NCI-H524 treated with DMSO at 0.1 percent for 48 hours (cell line): ENCODE measurements at regions not wholly inside any gene's neighbourhood (a gene's known extent, or its start where the extent isn't known, plus 50 kb on each side); places are given as distances from the start of the nearest gene placed in this dataset.
"Not testable (repeated sequence)": the region's sequence is repeated elsewhere in the genome, so short reads cannot be mapped to it uniquely, and the experiment has no call there.

Source experiments
- DNase-seq: peaks from one replicate; lab custom pipeline; 2025; lab: John Stamatoyannopoulos, UW

DNA sequence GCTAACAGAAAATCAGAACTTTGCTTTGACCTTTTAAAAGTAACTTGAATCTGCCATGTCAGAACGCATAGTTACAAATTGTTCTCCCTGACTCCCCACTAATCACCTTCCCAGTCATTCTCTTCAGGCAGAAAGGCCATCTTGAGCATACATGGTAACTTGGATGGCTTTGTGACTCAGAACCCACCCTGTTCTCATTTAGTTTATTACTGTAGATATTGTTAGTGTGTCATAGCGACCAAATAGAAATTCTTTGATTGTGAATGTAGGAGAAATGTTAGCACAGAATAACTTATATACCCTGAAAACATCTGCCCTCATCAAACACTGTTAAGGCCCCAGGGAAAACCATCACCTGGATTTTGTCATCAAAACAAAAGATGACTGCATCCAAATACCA, 382.0 kb downstream of the MAGEB5 start:
- DNase-seq = no peak

DNA sequence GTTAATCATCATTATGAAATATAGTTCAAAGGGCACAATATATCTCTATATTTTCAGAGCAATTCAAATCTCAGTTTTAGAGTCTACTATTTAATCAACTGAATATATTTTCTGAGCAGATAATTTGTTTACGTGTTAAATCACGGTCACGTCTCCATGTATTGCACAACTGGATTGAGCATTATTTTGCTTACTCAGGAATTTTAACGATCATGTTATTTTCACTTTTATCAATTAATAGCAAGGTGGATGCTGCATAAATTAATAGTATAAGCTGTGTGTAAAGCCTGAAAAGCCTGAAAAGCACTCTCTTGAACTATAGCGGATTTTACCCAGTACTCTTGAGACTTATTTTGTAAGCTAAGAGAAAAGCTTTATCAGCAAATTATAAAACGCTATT, 374.9 kb downstream of the MAGEB5 start:
- DNase-seq = no peak

DNA sequence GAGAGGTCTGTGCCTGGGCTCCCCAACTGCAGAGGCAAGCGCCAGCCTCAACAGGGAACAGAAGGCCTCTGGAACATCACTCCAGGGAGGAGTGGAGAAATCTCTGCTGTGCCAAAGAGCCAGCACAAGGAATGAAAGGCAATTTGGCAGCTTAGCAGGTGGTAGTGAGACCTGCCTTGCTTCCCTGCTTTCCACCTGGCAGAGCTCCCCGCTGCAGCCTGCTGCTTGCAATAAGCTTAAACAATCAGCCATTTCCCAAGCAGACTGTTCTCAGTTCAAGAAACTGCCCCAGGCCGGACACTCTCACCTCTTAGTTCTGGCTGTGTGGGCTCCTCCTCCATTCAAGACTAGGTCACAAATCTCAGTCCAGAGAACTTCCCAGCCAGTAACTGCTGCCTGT, 370.6 kb downstream of the MAGEB5 start:
- DNase-seq = no peak

DNA sequence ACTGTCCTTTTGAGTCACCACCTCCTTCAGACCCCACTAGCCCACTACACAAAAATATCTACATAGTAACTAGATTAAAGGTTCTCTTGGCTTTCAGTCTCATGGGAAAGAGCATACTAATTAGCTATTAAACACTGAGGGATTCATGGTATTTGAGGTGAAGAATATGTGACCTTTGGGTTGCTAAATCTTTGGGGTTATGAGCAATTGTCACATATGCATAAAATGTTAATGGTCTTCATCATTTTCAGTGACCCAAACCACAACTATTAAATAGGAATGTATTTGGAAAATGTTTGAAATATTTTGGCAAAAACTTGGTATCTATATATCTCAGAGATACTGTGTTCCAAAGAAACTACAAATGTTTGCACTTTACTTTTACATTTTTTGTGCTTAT, 365.1 kb downstream of the MAGEB5 start:
- DNase-seq = no peak

DNA sequence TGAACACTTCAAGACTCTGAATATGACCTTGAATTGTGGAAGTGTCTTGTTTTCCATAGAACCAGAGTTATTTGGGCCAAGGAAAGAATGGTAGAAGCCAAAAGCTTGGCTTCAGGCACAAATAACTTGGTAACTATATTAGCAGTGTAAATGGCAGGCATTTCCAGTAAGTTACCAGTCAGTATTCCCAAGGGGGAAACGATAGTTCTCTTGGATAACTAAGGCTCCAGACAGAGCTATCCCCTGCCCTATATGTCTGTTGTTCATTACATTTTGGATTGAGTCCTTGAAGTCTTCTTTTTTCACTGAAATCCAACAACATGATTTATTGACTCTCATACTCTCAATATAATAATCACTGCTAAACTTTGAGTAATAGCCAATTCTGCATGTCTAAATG, 364.1 kb downstream of the MAGEB5 start:
- DNase-seq = no peak

DNA sequence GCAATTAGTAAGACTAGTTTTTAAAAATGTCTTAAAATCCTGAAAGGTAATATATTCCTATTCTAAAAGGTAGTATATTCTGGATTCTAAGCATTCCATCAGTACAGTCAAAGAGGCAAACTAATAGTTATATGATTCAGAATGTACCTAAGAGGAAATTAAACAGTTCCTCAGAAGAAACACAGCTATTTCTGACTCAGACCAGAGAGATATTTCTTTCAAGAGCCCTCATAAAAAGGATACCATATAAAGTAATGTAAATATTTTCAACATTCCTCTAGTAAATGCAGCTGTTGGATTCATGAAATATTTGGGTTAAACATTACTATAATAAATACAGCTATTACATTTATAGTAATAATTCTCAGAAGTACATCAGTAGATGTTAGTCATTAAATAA, 358.3 kb downstream of the MAGEB5 start:
- no peak for DNase-seq

DNA sequence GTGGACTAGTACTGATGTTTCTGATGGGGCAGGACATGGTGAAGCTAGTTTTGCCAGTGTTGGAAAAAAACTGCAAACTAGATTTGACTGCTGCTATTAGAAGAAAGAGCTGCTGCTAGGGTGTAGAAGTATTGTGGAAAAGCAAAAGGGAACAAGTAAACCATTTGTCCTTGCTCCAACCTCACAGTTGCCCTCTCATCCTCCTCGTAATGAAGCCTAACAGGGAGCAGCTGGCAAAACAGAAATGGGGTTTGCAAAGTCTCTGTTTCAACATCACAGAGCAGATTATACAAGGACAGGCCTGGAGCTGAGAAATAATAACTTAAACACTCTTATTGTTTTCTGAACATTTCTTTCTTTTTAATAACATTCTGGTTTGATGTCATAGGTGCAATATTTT, 346.2 kb downstream of the MAGEB5 start:
- no peak for DNase-seq

DNA sequence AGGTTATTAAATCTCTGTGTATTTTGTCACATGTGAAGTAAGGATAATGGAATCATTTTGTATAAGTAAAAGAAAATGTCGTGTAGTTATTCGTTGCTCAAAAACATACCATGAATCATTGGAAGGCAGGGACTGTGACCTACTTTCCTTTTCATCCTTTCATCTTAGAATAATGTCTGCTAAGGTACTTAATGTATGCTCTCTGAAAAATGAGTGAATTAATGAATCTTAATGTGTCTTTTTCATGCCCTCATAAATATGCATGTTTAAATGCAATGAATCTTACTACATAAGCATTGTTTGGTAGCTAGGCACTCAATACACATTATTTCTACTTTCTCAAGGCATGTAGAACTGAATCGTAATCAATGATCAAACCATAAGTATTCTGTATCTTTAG, 343.9 kb downstream of the MAGEB5 start:
- DNase-seq = no peak

DNA sequence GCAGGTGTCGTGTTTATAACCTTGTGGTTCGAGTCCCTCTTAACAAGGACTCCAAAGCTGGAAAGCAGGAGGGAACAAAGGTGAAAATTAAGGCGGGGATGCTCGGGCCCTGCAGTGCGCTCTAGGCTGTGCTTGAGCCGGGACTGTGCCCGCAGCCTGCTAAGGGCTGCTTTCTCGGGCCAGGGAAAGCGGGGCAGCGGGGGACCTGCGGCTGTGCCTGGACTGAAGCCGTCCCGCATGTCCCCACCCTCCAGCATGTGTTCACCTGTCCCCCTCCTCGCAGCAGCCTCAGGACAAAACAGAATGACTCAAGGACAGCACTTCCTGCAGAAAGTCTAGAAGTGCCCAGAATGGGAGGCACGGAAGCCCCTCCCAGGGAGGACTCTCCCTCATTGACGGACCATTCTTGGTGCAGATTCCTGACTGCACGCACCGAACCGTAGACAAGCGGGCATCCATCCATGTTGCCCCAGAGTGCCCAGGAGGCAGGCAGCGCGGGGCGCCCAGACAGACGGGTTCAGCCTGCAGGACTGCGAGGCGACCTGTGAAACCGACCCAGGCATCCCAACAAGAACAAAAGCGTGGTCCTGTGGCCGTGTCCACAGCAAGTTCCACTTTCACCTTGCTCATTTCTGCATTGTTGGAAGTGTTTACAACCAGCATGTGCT, 342.9 kb downstream of the MAGEB5 start:
- DNase-seq = no peak

DNA sequence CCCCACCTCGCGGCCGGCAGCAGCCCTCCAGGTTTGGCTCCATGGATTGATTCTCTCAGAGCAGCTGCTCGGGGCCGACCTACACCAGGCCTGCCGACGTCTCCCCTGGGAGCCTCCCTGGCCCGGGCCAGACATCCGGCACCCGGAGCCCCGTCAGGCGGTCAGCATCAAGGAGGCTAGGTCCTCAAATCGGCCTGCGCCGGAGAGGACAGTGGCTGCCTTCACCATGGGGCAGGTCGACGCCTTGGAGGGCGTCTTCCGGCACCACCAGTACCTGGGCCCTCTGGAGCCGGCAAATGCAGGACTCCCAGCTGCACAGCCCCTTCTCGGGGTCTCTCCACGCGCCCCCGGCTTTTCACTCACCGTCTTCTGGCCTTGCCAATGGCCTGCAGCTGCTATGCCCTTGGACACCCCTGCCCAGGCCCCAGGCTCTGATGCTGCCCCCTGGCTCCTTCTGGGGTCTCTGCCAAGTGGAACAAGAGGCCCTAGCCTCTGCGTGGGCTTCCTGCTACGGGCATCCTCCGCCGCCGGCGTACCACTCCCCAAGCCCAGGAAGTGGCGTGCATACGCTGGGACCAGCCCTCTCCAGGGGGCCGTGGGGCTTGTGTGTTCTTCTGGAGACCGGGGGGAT, 341.8 kb downstream of the MAGEB5 start:
- DNase-seq = peak; percentile 62

DNA sequence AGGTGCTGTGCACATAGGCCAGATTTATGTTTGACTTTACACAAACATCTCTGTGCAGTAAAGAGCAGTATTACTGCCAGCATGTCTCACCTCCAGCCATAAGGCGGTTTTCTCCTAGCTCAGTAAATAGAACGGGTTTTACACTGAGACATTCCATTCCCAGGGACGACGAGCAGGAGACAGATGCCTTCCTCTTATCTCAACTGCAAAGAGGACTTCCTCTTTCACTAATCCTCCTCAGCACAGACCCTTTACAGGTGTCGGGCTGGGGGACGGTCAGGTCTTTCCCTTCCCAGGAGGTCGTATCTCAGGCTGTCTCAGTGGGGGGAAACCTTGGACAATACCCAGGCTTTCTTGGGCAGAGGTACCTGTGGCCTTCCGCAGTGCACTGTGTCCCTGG, 309.8 kb downstream of the MAGEB5 start:
- DNase-seq = peak; percentile 65

DNA sequence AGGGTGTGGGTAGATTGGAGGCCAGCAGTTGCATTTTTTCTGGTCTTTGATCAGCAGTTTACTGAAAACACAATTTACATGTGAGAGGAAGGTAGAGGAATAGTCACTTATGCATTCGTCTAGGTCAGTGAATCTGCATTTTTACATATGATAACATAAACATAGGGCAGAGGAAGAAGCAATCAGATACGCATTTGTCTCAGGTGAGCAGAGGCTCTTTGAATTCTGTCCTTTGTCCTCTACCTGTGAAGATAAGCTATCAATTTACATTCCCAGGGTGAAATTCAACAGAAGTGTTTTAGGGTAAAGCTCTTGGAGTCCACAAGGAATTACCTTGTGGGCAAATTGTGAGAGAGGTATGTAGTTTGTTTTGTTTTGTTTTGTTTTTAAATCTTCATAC, 306.5 kb downstream of the MAGEB5 start:
- DNase-seq = no peak

DNA sequence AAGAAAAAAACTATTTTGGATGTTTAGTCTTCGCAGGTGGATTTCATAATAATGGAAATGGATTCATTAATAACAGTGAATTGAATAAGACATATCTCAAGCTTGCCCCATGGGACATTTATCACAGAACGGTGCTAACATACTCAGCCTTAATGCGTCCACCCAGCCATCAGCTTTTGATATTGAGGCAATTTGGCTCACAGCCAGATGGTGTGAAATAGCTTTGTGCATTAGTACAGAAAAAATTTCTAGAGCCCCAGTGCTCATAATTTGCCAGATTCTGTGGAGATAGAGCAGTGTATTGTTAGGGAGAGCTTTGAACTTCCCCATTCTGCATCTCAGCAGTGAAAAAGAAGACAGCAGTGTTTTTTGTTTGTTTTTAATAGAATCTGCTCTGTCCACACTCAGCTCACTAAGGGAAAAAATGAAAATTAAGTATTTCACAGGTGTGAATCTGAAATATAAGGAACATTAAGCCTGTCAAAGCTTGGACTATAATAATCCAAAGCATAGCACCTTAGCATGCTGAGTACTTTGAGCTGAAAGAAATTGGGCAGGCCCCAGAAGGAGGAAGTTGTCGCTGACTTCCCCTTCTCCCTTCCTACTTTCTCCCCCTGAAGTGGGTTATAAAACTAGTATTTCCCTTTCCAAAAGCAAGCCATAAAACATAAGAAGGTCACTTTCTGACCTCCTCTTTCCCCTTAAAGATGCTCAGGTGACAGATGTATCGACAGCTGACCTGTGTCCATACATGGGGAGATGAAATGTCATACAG, 295.8 kb downstream of the MAGEB5 start:
- DNase-seq = no peak

DNA sequence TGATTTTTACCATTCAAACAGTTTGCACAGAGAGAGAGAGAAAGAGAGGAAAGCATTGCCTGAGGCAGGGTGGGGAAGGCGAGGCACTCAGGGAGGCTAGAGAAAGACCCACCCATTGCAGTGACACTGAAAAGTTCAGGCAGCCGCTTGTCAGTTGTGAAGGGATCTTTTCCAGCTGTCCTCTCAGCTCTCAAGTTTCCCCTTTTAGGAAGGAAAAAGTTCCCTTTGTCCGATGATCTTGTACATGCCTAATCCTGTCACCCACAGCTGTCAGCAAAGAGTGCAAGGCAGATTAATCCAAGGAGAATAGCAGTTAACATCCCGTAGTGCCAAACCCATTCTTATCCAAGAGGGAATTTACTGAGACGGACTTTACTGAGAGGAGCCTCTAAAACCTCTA, 255.0 kb downstream of the MAGEB5 start:
- DNase-seq = peak; percentile 75

DNA sequence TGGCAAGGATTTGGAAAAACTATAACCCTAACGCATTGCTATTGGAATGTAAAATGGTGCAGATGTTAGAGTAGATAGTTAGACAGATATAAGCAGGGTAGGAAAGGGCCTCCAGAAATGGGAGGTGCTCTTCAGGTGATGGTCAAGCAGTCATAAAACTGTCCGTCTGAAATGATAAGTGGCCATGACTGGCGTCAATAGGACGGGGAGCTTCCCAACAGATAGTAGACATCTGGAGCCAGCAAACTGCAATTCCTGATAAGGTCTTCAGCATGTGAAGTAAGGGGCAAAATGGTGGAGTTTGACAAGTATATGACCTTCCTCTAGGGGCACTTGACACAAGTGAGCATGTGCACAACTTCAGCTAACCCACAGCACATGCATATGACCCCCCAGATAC, 250.4 kb downstream of the MAGEB5 start:
- no peak for DNase-seq

DNA sequence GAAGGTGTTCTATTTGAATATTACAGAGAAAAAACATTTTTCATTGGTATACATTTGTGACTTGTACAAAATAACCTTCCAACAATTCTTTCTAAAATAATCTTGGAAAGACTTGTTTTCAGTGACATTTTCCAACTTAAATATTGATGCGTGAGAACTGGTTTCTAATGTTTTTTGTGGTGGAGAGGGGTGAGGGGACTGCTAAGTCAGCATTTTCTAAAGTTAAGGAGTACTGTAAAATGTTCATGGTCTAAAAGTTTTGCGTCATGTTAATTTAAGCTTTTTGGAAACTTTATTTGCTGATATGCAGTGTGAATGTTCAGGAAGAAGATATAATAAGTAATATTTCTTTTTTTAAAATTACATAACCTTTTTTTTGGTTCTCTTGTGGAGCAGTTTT, 229.3 kb downstream of the MAGEB5 start:
- no peak for DNase-seq

DNA sequence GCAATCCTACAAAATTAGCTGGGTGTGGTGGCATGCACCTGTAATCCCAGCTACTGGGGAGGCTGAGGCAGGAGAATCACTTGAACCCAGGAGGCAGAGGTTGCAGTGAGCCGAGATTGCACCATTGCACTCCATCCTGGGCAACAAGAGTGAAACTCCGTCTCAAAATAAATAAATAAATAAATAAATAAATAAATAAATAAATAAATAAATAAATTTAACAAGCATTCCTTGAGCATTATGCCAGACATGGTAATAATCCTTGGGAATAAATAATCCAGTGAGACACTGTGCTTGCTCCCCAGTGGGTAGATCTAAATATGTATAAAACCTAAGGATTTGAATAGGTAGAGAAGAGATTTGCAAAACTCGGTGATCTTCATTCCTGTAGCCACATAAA, 228.4 kb downstream of the MAGEB5 start:
- DNase-seq = not testable (repeated sequence)

DNA sequence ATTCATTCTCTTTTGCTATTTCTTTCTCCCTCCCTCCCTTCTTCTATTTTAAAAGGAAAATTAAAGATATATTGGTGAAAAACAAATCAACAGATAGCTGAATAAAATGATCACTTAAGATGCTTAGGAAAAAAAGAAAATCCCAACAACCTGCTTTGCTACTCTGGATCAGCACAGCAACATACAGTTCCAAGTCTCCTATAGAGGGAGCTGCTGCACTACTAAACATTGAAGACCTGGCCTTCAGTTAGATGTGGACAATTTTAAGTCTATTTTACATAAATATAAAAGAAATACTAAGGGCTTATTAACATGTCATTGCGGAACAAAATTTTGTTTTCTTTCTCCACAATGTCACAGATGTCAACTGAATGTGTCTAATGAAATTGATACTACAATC, 226.4 kb downstream of the MAGEB5 start:
- peak; percentile 26 for DNase-seq

DNA sequence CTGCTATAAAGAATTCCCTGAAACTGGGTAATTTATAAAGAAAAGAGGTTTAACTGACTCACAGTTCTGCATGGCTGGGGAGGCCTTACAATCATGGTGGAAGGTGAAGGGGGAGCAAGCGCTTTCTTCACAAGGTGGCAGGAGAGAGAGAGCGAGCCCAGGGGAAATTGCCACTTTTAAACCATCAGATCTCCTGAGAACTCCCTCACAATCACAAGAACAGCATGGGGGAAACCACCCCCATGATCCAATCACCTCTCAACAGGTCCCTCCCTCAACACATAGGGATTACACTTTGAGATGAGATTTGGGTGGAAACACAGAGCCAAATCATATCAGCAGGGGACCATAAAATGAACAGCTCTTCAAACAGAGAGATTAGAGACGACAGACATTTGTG, 198.6 kb downstream of the MAGEB5 start:
- DNase-seq = no peak

DNA sequence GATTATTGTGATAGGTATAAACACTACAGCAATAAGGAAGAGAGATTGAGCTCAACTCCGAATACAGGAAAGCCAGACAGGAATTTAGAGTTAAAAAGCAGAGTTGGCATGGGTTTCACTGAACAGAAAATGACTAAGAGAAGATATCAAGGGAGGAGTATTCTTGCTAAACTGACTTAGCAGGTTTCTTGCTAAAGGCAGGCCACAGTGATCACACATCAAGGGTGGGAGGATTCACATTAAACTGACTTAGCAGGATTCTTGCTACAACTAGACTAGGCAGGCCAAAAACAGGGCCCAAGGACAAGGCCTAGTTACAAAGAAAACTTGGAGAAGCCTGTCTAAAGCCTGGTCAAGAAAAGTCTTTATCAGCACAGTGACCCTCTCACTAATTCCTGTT, 195.1 kb downstream of the MAGEB5 start:
- DNase-seq = no peak

DNA sequence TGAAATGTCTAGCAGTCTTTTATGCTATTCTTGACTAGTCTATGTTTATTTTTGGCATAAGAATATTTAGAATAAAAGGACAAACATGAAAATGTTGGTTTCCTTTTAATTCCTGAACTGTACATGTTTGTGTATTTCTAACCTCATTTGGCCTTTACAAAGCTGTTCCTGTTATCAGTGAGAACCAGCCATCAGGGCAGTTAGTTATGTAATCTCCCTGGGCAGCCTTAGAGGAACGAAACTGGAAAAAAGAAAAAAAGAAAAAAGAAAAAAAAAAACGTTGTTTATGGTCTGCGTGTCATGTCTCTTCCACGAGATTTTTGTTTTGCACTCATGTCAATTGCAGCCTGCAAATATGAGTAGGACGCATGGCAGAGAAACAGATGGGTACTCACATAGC, 193.7 kb downstream of the MAGEB5 start:
- DNase-seq = no peak

DNA sequence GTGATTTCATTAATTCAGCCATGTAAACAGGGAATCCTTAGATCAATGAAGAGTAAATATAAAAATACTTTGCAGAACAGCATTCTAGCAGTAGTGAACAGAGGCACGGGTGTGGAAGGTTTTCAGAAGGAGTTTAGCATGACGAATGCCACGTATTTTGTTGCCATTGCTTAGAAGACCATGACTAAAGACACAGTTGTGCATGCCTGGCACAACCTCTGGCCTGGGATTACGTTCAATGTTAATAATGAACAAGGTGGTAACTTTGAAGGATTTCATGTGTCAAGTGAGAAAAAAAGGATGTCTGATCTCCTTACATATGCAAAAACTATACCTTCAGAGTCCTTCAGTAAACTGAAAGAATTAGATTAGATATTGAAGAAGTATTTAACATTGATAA, 171.9 kb downstream of the MAGEB5 start:
- DNase-seq = no peak

DNA sequence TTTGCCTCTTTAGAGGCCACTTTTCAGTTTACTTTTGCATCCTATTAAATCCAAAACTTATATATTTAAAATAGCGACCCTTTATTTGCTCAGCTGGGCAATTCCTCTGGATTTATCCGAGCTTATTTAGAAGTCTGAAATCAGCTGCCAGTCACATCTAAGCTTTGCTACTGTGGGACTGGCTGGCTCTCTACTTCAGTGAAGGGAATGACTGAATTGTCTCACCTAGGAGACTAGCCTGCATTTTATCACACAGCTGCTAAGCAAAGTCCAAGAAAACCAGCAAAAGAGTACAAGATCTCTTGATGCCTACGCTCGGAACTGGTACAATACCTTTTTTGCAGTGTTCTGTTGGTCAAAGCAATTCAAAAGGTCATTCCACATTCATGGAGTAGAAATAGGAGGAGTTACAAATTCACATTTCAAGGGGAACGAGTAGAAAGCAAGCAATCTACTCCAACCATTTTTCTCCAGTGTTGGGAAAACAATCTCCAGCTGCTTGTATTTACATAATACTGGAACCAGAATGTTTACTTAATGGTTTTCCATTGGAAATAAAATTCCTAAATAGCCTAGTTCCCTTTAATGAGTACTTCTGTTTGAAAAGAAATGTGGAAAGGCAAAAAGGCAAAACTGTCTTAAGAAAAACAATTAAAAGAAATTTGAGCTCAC, 160.2 kb downstream of the MAGEB5 start:
- no peak for DNase-seq
